ENCODE measurements at regions not wholly inside any gene's neighbourhood (a gene's known extent, or its start where the extent isn't known, plus 50 kb on each side); places are given as distances from the start of the nearest gene placed in this dataset.

GRCh38 chr1:177732178-177732577, 237.7 kb downstream of the SEC16B start:
- 33% methylated on average over 7 of the region's 7 CpGs for WGBS
- H3K4me3 ChIP-seq (ENCODE audit: low read length in 2 of 2) = no peak overlapping the region
- no peaks in the 10 kb centered on the region for H3K9me3 ChIP-seq (ENCODE audit: control insufficient read depth in 2 of 2, insufficient read depth in 1 of 2, low read length in 1 of 2)

GRCh38 chr1:177729646-177730045, 240.2 kb downstream of the SEC16B start:
- H3K27ac ChIP-seq (ENCODE audit: low read depth in 1 of 2, low read length in 1 of 2) = no peak overlapping the region
- no peaks in the 10 kb centered on the region for H3K9me3 ChIP-seq (ENCODE audit: control insufficient read depth in 2 of 2, insufficient read depth in 1 of 2, low read length in 1 of 2)
- no peak for DNase-seq (ENCODE audit: low read depth in 6 of 9, low spot score in 9 of 9)
- 10% methylated on average over 1 of the region's 1 CpG for WGBS
- H3K27me3 ChIP-seq (ENCODE audit: control insufficient read depth in 2 of 2, insufficient read depth in 1 of 2, low read length in 1 of 2) = no peaks in the 10 kb centered on the region
- H3K36me3 ChIP-seq (ENCODE audit: control insufficient read depth in 2 of 2, insufficient read depth in 2 of 2, low read length in 1 of 2) = no peaks in the 10 kb centered on the region
- no peaks in the 10 kb centered on the region for H3K4me1 ChIP-seq (ENCODE audit: control insufficient read depth in 2 of 2, insufficient read depth in 2 of 2, low read length in 2 of 2)
- H3K4me3 ChIP-seq (ENCODE audit: low read length in 2 of 2) = no peak overlapping the region

More at GRCh38 chr1:177732178-177732577, 237.7 kb downstream of the SEC16B start:
- Histone ChIP-seq H3K4me1 (ENCODE audit: control insufficient read depth in 2 of 2, insufficient read depth in 2 of 2, low read length in 2 of 2) (no peaks in the 10 kb centered on the region), H3K27me3 (ENCODE audit: control insufficient read depth in 2 of 2, insufficient read depth in 1 of 2, low read length in 1 of 2) (no peaks in the 10 kb centered on the region), H3K36me3 (ENCODE audit: control insufficient read depth in 2 of 2, insufficient read depth in 2 of 2, low read length in 1 of 2) (no peaks in the 10 kb centered on the region), H3K27ac (ENCODE audit: low read depth in 1 of 2, low read length in 1 of 2) (no peak overlapping the region)
- DNase-seq (ENCODE audit: low read depth in 6 of 9, low spot score in 9 of 9) = no peak

GRCh38 chr1:177723533-177723932, 246.3 kb downstream of the SEC16B start:
- Histone ChIP-seq H3K4me1 (ENCODE audit: control insufficient read depth in 2 of 2, insufficient read depth in 2 of 2, low read length in 2 of 2) (no peaks in the 10 kb centered on the region), H3K27ac (ENCODE audit: low read depth in 1 of 2, low read length in 1 of 2) (no peak overlapping the region), H3K4me3 (ENCODE audit: low read length in 2 of 2) (no peak overlapping the region), H3K27me3 (ENCODE audit: control insufficient read depth in 2 of 2, insufficient read depth in 1 of 2, low read length in 1 of 2) (no peaks in the 10 kb centered on the region), H3K36me3 (ENCODE audit: control insufficient read depth in 2 of 2, insufficient read depth in 2 of 2, low read length in 1 of 2) (no peaks in the 10 kb centered on the region), H3K9me3 (ENCODE audit: control insufficient read depth in 2 of 2, insufficient read depth in 1 of 2, low read length in 1 of 2) (no peaks in the 10 kb centered on the region)
- DNase-seq (ENCODE audit: low read depth in 6 of 9, low spot score in 9 of 9) = no peak

GRCh38 chr1:177710696-177711620, 258.9 kb downstream of the SEC16B start:
- no peaks in the 10 kb centered on the region for H3K9me3 ChIP-seq (ENCODE audit: control insufficient read depth in 2 of 2, insufficient read depth in 1 of 2, low read length in 1 of 2)
- no peak for DNase-seq (ENCODE audit: low read depth in 6 of 9, low spot score in 9 of 9)
- WGBS = 81% methylated on average over 17 of the region's 17 CpGs

GRCh38 chr1:177708406-177708805, 261.5 kb downstream of the SEC16B start:
- no peaks in the 10 kb centered on the region for H3K9me3 ChIP-seq (ENCODE audit: control insufficient read depth in 2 of 2, insufficient read depth in 1 of 2, low read length in 1 of 2)
- 91% methylated on average over 5 of the region's 5 CpGs for WGBS
- no peaks in the 10 kb centered on the region for H3K4me1 ChIP-seq (ENCODE audit: control insufficient read depth in 2 of 2, insufficient read depth in 2 of 2, low read length in 2 of 2)
- no peaks in the 10 kb centered on the region for H3K36me3 ChIP-seq (ENCODE audit: control insufficient read depth in 2 of 2, insufficient read depth in 2 of 2, low read length in 1 of 2)
- no peak for DNase-seq (ENCODE audit: low read depth in 6 of 9, low spot score in 9 of 9)
- H3K27me3 ChIP-seq (ENCODE audit: control insufficient read depth in 2 of 2, insufficient read depth in 1 of 2, low read length in 1 of 2) = no peaks in the 10 kb centered on the region
- H3K4me3 ChIP-seq (ENCODE audit: low read length in 2 of 2) = no peak overlapping the region
- H3K27ac ChIP-seq (ENCODE audit: low read depth in 1 of 2, low read length in 1 of 2) = no peak overlapping the region

More at GRCh38 chr1:177710696-177711620, 258.9 kb downstream of the SEC16B start:
- no peak overlapping the region for H3K4me3 ChIP-seq (ENCODE audit: low read length in 2 of 2)
- no peak overlapping the region for H3K27ac ChIP-seq (ENCODE audit: low read depth in 1 of 2, low read length in 1 of 2)
- no peaks in the 10 kb centered on the region for H3K36me3 ChIP-seq (ENCODE audit: control insufficient read depth in 2 of 2, insufficient read depth in 2 of 2, low read length in 1 of 2)
- no peaks in the 10 kb centered on the region for H3K4me1 ChIP-seq (ENCODE audit: control insufficient read depth in 2 of 2, insufficient read depth in 2 of 2, low read length in 2 of 2)
- no peaks in the 10 kb centered on the region for H3K27me3 ChIP-seq (ENCODE audit: control insufficient read depth in 2 of 2, insufficient read depth in 1 of 2, low read length in 1 of 2)

- Histone ChIP-seq H3K27ac (ENCODE audit: low read depth in 1 of 2, low read length in 1 of 2) (no peak overlapping the region), H3K36me3 (ENCODE audit: control insufficient read depth in 2 of 2, insufficient read depth in 2 of 2, low read length in 1 of 2) (no peaks in the 10 kb centered on the region), H3K27me3 (ENCODE audit: control insufficient read depth in 2 of 2, insufficient read depth in 1 of 2, low read length in 1 of 2) (no peaks in the 10 kb centered on the region), H3K4me3 (ENCODE audit: low read length in 2 of 2) (no peak overlapping the region), H3K4me1 (ENCODE audit: control insufficient read depth in 2 of 2, insufficient read depth in 2 of 2, low read length in 2 of 2) (no peaks in the 10 kb centered on the region), H3K9me3 (ENCODE audit: control insufficient read depth in 2 of 2, insufficient read depth in 1 of 2, low read length in 1 of 2) (no peaks in the 10 kb centered on the region)
- no peak for DNase-seq (ENCODE audit: low read depth in 6 of 9, low spot score in 9 of 9)
- WGBS = 82% methylated on average over 4 of the region's 4 CpGs
Observed at GRCh38 chr1:177706977-177707376, 262.9 kb downstream of the SEC16B start.

- Histone ChIP-seq H3K9me3 (ENCODE audit: control insufficient read depth in 2 of 2, insufficient read depth in 1 of 2, low read length in 1 of 2) (no peaks in the 10 kb centered on the region), H3K4me1 (ENCODE audit: control insufficient read depth in 2 of 2, insufficient read depth in 2 of 2, low read length in 2 of 2) (no peaks in the 10 kb centered on the region), H3K36me3 (ENCODE audit: control insufficient read depth in 2 of 2, insufficient read depth in 2 of 2, low read length in 1 of 2) (no peaks in the 10 kb centered on the region), H3K4me3 (ENCODE audit: low read length in 2 of 2) (no peak overlapping the region), H3K27me3 (ENCODE audit: control insufficient read depth in 2 of 2, insufficient read depth in 1 of 2, low read length in 1 of 2) (no peaks in the 10 kb centered on the region), H3K27ac (ENCODE audit: low read depth in 1 of 2, low read length in 1 of 2) (no peak overlapping the region)
- no peak for DNase-seq (ENCODE audit: low read depth in 6 of 9, low spot score in 9 of 9)
- WGBS = 74% methylated on average over 5 of the region's 5 CpGs
Observed at GRCh38 chr1:177705839-177706238, 264.0 kb downstream of the SEC16B start.

GRCh38 chr1:177703888-177704446, 265.9 kb downstream of the SEC16B start:
- Histone ChIP-seq H3K27me3 (ENCODE audit: control insufficient read depth in 2 of 2, insufficient read depth in 1 of 2, low read length in 1 of 2) (no peaks in the 10 kb centered on the region), H3K4me1 (ENCODE audit: control insufficient read depth in 2 of 2, insufficient read depth in 2 of 2, low read length in 2 of 2) (no peaks in the 10 kb centered on the region), H3K4me3 (ENCODE audit: low read length in 2 of 2) (no peak overlapping the region), H3K36me3 (ENCODE audit: control insufficient read depth in 2 of 2, insufficient read depth in 2 of 2, low read length in 1 of 2) (no peaks in the 10 kb centered on the region), H3K9me3 (ENCODE audit: control insufficient read depth in 2 of 2, insufficient read depth in 1 of 2, low read length in 1 of 2) (no peaks in the 10 kb centered on the region), H3K27ac (ENCODE audit: low read depth in 1 of 2, low read length in 1 of 2) (no peak overlapping the region)
- 92% methylated on average over 3 of the region's 3 CpGs for WGBS
- no peak for DNase-seq (ENCODE audit: low read depth in 6 of 9, low spot score in 9 of 9)

- WGBS = 88% methylated on average over 3 of the region's 3 CpGs
Observed at GRCh38 chr1:177701654-177702353, 268.1 kb downstream of the SEC16B start.

More at GRCh38 chr1:177701654-177702353, 268.1 kb downstream of the SEC16B start:
- no peaks in the 10 kb centered on the region for H3K27me3 ChIP-seq (ENCODE audit: control insufficient read depth in 2 of 2, insufficient read depth in 1 of 2, low read length in 1 of 2)
- no peak overlapping the region for H3K27ac ChIP-seq (ENCODE audit: low read depth in 1 of 2, low read length in 1 of 2)
- no peaks in the 10 kb centered on the region for H3K36me3 ChIP-seq (ENCODE audit: control insufficient read depth in 2 of 2, insufficient read depth in 2 of 2, low read length in 1 of 2)
- H3K4me3 ChIP-seq (ENCODE audit: low read length in 2 of 2) = no peak overlapping the region
- no peak for DNase-seq (ENCODE audit: low read depth in 6 of 9, low spot score in 9 of 9)
- H3K9me3 ChIP-seq (ENCODE audit: control insufficient read depth in 2 of 2, insufficient read depth in 1 of 2, low read length in 1 of 2) = no peaks in the 10 kb centered on the region
- H3K4me1 ChIP-seq (ENCODE audit: control insufficient read depth in 2 of 2, insufficient read depth in 2 of 2, low read length in 2 of 2) = no peaks in the 10 kb centered on the region
